GM12872 (cell line): ENCODE measurements at regions not wholly inside any gene's neighbourhood (a gene's known extent, or its start where the extent isn't known, plus 50 kb on each side); places are given as distances from the start of the nearest gene placed in this dataset.

ENCODE experiments used
- CTCF ChIP-seq: IDR thresholded peaks from 3 replicates; pipeline ENCODE4 v1.5.1; 2011; ENCODE audit warnings: low read depth, mild to moderate bottlenecking, low read length, moderate library complexity; ENCODE audit not compliant: insufficient read depth

GRCh38 chr11:115030166-115030565, 351.8 kb downstream of the NXPE2 start:
- TF ChIP-seq CTCF: no peak

- no peak for TF ChIP-seq CTCF
These were observed 358.3 kb downstream of the NXPE2 start for GRCh38 chr11:115036406-115037180.

GRCh38 chr11:115042002-115042401, 363.7 kb downstream of the NXPE2 start:
- TF ChIP-seq CTCF: no peak

- no peak for TF ChIP-seq CTCF
These were observed 369.3 kb downstream of the NXPE2 start for GRCh38 chr11:115047631-115048030.

GRCh38 chr11:115049796-115050195, 371.5 kb downstream of the NXPE2 start:
- TF ChIP-seq CTCF: no peak

- TF ChIP-seq CTCF: no peak
These were observed 372.4 kb downstream of the NXPE2 start for GRCh38 chr11:115050756-115051155.

GRCh38 chr11:115051938-115052590, 373.7 kb downstream of the NXPE2 start:
- TF ChIP-seq CTCF: no peak
